PC-3 (cell line): ENCODE measurements at regions not wholly inside any gene's neighbourhood (a gene's known extent, or its start where the extent isn't known, plus 50 kb on each side); places are given as distances from the start of the nearest gene placed in this dataset.

Experiments used
- EZH2 ChIP-seq: fragments of 300-600 bp; sonication (generic); IDR thresholded peaks from one replicate; pipeline ENCODE4 v1.6.1; 2017; ENCODE audit warnings: antibody characterized with exemption, mild to moderate bottlenecking, low read length; ENCODE audit not compliant: unreplicated experiment
- EZH2phosphoT487 ChIP-seq: fragments of 300-600 bp; sonication (generic); IDR thresholded peaks from 2 replicates; pipeline ENCODE4 v1.6.1; 2018; ENCODE audit warnings: mild to moderate bottlenecking, antibody characterized with exemption, low read length, borderline replicate concordance
- TF ChIP-seq, protein P1 (sequence below): fragments of 300-600 bp; sonication (generic); conservative IDR thresholded peaks from 2 replicates; pipeline ENCODE4 v1.5.1; 2017; ENCODE audit warnings: antibody characterized with exemption, low read depth, mild to moderate bottlenecking, low read length

DNA sequence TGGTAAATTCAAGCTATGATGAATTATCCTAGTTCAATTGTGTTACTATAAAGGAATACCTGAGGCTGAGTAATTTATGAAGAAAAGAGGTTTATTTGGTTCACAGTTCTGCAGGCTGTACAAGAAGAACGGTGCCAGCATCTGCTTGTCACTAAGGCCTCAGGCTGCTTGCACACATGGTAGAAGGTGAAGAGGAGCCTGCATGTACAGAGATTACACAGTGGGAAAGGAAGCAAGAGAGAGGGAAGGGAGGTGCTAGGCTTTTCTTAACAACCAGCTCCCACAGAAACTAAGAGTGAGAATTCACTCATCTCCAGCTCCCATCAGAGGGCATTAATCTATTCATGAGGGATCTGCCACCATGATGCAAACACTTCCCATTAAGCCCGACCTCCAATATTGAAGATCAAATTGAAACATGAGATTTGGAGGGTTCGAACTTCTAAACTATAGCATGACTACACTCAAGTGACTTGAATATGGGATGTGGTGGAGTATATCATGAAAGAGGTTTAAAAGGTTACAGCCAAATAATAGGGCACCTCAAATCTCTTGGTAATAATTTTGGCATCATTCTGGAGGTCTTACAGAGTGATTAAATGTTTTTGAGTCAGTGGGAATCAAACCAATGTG is 58.4 kb upstream of the ETAA1 start:
- TF ChIP-seq, protein P1, sequence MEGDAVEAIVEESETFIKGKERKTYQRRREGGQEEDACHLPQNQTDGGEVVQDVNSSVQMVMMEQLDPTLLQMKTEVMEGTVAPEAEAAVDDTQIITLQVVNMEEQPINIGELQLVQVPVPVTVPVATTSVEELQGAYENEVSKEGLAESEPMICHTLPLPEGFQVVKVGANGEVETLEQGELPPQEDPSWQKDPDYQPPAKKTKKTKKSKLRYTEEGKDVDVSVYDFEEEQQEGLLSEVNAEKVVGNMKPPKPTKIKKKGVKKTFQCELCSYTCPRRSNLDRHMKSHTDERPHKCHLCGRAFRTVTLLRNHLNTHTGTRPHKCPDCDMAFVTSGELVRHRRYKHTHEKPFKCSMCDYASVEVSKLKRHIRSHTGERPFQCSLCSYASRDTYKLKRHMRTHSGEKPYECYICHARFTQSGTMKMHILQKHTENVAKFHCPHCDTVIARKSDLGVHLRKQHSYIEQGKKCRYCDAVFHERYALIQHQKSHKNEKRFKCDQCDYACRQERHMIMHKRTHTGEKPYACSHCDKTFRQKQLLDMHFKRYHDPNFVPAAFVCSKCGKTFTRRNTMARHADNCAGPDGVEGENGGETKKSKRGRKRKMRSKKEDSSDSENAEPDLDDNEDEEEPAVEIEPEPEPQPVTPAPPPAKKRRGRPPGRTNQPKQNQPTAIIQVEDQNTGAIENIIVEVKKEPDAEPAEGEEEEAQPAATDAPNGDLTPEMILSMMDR: no peak
- TF ChIP-seq EZH2 (no peak), EZH2phosphoT487 (no peak)
